HPDE6-E6E7 (cell line): ENCODE measurements at regions not wholly inside any gene's neighbourhood (a gene's known extent, or its start where the extent isn't known, plus 50 kb on each side); places are given as distances from the start of the nearest gene placed in this dataset.
A peak's percentile ranks its signal among the peaks of the same experiment; 100 is the strongest.
"Not testable (repeated sequence)": the region's sequence is repeated elsewhere in the genome, so short reads cannot be mapped to it uniquely, and the experiment has no call there.

ENCODE experiments used
- DNase-seq: peaks from one replicate; pipeline ENCODE4 v3.0.0; 2011; ENCODE audit warnings: missing footprints; ENCODE audit errors: extremely low spot score

- no peak for DNase-seq
Observed at GRCh38 chr6:113655761-113656160, 201.4 kb upstream of the MARCKS start.

- no peak for DNase-seq
Observed at GRCh38 chr6:113659762-113660404, 197.3 kb upstream of the MARCKS start.

- no peak for DNase-seq
Observed at GRCh38 chr6:113660819-113661218, 196.3 kb upstream of the MARCKS start.

GRCh38 chr6:113662093-113662665, 195.0 kb upstream of the MARCKS start:
- no peak for DNase-seq

- DNase-seq = no peak
Observed at GRCh38 chr6:113662688-113663333, 194.3 kb upstream of the MARCKS start.

- DNase-seq = no peak
Observed at GRCh38 chr6:113664909-113665308, 192.2 kb upstream of the MARCKS start.

GRCh38 chr6:113668641-113669408, 188.3 kb upstream of the MARCKS start:
- no peak for DNase-seq

GRCh38 chr6:113669606-113670005, 187.5 kb upstream of the MARCKS start:
- no peak for DNase-seq

- DNase-seq = no peak
Observed at GRCh38 chr6:113671421-113671820, 185.7 kb upstream of the MARCKS start.

- DNase-seq = no peak
Observed at GRCh38 chr6:113672491-113673149, 184.5 kb upstream of the MARCKS start.

- no peak for DNase-seq
Observed at GRCh38 chr6:113674075-113674474, 183.1 kb upstream of the MARCKS start.

GRCh38 chr6:113676057-113676456, 181.1 kb upstream of the MARCKS start:
- DNase-seq = no peak

GRCh38 chr6:113676968-113677367, 180.2 kb upstream of the MARCKS start:
- DNase-seq = no peak

- no peak for DNase-seq
Observed at GRCh38 chr6:113679051-113679450, 178.1 kb upstream of the MARCKS start.

- no peak for DNase-seq
Observed at GRCh38 chr6:113680301-113680700, 176.8 kb upstream of the MARCKS start.

- no peak for DNase-seq
Observed at GRCh38 chr6:113683968-113684367, 173.2 kb upstream of the MARCKS start.

- DNase-seq = peak; percentile 59
Observed at GRCh38 chr6:113684382-113684901, 172.7 kb upstream of the MARCKS start.

- no peak for DNase-seq
Observed at GRCh38 chr6:113686049-113686448, 171.1 kb upstream of the MARCKS start.

- not testable (repeated sequence) for DNase-seq
Observed at GRCh38 chr6:113689620-113690019, 167.5 kb upstream of the MARCKS start.

GRCh38 chr6:113690281-113691259, 166.6 kb upstream of the MARCKS start:
- DNase-seq = peak; percentile 64

- no peak for DNase-seq
Observed at GRCh38 chr6:113691260-113691656, 165.9 kb upstream of the MARCKS start.
